UCSD-AML1 (cell line): ENCODE measurements at regions not wholly inside any gene's neighbourhood (a gene's known extent, or its start where the extent isn't known, plus 50 kb on each side); places are given as distances from the start of the nearest gene placed in this dataset.
"Not testable (repeated sequence)": the region's sequence is repeated elsewhere in the genome, so short reads cannot be mapped to it uniquely, and the experiment has no call there.

Experiments
- DNase-seq: peaks from one replicate; lab custom pipeline; 2025; ENCODE audit not compliant: unreplicated experiment; lab: John Stamatoyannopoulos, UW

GRCh38 chr5:14953075-14953607 is 81.6 kb upstream of the ANKH start:
- no peak for DNase-seq

DNA sequence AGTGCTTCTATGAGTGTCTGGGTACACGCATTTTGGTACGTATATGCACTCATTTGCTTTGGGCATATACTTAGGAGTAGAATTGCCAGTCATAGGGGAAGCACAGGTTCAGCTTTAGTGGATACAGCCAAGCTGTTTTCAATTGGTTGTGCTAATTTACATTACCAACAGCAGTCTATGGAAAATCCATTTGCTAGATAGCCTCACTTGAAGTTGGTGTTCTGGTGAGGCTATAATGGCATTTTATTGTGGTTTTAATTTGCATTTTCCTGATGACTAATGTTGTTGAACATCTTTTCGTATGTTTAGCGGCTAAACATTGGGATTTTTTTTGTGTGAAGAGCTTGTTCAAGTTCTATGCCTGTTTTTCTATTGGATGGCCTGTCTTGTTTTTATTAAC is 76.8 kb upstream of the ANKH start:
- DNase-seq: no peak

GRCh38 chr5:14946815-14947620 is 75.4 kb upstream of the ANKH start:
- DNase-seq: no peak

- DNase-seq: no peak
Measured at GRCh38 chr5:14945450-14945849, 73.9 kb upstream of the ANKH start.

DNA sequence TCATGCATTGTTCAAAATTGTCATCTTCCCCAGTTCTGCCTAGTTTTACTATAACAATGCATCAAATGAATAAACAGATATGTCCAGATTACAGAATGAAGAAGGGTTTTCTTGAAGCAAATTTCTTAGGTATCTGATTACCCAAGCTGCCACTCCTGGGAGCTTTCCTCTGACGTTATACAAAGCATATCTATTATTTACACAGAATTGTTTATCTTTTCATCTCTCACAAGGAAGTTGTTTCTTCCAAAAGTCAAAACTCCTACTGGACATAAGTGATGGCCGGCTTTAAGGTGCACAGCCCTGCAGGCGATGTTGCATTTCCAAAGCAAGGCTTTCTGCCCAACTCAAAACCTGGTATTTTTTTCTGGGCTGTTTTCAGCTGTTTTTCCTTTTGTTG is 73.4 kb upstream of the ANKH start:
- no peak for DNase-seq

GRCh38 chr5:14944350-14944739 is 72.8 kb upstream of the ANKH start:
- DNase-seq: no peak

DNA sequence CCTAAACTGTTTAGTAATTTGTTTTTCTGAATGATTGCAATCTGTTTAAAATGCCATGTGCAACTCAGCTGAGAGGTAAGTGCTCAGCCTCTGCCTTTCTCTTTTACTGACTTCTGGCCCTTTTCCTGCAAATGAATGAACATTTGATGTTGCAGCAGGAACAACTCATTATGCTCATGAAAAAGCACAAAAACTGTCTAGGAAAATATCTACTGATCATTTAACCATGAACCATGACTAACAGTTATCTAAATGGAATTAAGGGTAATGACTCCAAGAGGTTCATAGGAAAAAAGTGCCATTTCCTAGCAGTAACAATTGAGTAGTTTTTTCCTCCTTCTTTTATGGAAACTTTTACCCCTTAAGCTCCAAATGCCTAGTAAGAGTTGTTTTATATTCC is 70.6 kb upstream of the ANKH start:
- no peak for DNase-seq

DNA sequence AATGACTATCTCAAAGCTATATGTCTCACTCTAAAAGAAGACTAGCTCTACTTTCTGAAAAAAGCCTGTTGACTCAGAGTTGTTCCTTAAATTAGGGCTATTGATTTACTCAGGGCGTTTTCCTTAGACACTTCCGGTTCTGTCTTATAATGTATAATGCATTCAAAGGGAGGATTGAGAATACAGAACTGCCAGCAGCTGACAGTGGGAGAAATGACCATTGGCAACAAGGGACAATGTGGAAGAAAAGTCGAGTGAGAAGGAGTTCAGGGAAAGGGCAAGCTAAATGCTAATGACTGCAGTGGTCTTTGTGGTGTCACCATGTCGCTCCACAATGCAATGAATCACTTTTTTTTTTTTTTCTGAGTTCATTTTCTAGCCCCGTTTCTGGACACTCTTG is 65.7 kb upstream of the ANKH start:
- DNase-seq: no peak

- no peak for DNase-seq
Measured at GRCh38 chr5:14936588-14936987, 65.0 kb upstream of the ANKH start.

GRCh38 chr5:14935341-14935740 is 63.8 kb upstream of the ANKH start:
- no peak for DNase-seq

- no peak for DNase-seq
Measured at GRCh38 chr5:14932902-14933469, 61.4 kb upstream of the ANKH start.

- no peak for DNase-seq
Measured at GRCh38 chr5:14930486-14930885, 58.9 kb upstream of the ANKH start.

DNA sequence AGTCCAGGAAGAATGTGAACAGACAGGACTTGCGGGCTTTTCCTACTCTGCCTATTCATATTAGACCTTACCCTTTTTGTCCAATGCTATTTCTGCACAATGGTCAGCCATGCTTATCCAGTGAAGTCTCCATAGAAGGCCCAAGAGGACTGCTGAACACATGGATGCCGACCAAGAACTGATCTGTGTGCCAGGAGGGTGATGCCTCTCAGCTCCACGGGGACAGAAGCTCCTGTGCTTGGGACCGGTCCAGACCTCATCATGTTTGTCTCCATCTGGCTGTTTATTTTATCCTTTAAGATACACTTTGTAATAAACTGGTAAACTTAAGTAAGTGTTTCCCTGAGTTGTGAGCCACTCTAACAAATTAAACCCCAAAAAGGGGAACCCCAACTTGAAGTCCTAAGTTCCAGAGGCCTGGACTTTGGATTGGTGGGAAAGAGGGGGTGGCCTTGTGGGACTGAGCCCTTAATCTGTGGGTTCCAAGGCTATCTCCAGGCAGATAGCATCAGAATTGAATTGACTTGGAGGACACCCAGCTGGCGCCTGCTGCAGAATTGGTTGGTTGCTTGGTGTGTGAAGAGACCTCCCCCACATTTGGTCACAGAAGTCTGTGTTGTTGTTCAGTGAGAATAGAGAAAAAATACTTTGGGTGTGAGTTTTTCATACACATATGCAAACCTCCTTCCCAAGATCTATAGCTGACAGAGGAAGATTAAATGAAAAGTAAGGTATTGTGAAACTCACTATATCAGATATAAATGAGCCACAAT is 57.9 kb upstream of the ANKH start:
- no peak for DNase-seq

DNA sequence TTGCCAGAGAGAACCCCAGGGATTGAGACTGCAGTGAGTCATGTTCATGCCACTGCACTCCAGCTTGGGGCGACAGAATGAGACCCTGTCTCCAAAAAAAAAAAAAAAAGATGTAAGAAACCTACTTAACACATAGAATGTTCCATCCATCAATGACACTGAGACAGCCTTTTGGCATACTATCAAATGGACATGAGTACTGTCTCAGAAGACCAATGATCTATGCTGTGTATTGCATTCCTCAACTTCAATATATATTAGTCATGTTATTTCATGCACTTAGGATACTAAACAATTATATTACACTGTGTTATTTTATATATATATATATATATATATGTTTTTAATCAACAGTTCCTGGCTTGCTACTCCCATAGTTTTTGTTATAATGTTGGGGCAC is 57.1 kb upstream of the ANKH start:
- DNase-seq: no peak

GRCh38 chr5:14925326-14925725 is 53.7 kb upstream of the ANKH start:
- DNase-seq: no peak

- not testable (repeated sequence) for DNase-seq
Measured at GRCh38 chr5:14922952-14923351, 51.4 kb upstream of the ANKH start.

GRCh38 chr5:14922456-14922855 is 50.9 kb upstream of the ANKH start:
- no peak for DNase-seq
